ENCODE measurements at regions not wholly inside any gene's neighbourhood (a gene's known extent, or its start where the extent isn't known, plus 50 kb on each side); places are given as distances from the start of the nearest gene placed in this dataset.
"Not testable (repeated sequence)": the region's sequence is repeated elsewhere in the genome, so short reads cannot be mapped to it uniquely, and the experiment has no call there.

DNA sequence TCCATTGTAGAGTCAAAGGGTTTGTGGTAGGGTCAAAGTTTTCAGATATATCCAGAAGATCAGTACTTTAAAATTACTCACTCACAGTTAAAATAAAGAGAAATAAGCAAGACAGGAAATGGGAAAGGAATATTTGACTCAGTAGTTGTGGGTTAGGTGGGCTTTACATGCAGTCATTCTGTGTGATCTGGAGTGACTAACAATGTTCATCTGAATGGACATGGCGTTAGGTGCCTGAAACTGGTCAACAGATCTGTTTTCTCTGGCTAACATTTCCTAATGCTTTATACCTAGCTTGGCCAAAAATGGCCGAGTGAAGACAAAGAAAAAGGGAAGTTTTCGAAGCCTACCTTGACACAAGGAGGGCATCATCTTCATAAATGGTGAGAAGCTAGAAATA lies 133.4 kb upstream of the SATB1 start:
- TF ChIP-seq POLR2AphosphoS5 (IDR thresholded peaks at IDR 0.05; ENCODE audit: low read depth, low read length) (no peak), POLR2A (IDR thresholded peaks at IDR 0.05; ENCODE audit: low read depth, low read length) (no peak), TAF1 (IDR thresholded peaks at IDR 0.05; ENCODE audit: borderline replicate concordance, low read depth, low read length) (no peak)
- no peak for DNase-seq (ENCODE audit: insufficient read length)
- FAIRE-seq, result no peak

DNA sequence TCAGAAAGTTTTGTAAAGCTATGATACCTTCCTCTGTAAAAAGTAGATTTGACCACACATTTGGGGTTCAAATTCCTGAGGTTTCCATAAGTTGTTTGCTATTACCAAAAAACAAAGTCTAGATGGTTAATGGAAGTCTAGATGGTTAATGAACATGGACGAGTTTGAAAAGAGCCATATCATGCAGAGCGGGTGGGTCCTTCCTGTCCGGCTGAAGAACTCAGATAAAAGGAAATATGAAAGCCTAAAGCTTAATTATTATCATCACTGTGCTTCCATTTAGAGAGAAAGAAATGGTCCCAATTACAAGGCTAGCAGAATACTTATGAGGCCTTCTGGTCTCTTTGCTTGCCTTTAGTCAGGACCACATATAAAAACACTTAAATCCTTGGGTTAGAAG lies 132.1 kb upstream of the SATB1 start:
- DNase-seq (ENCODE audit: insufficient read length) (no peak), FAIRE-seq (no peak)
- TF ChIP-seq POLR2A (IDR thresholded peaks at IDR 0.05; ENCODE audit: low read depth, low read length) (no peak), TAF1 (IDR thresholded peaks at IDR 0.05; ENCODE audit: borderline replicate concordance, low read depth, low read length) (no peak), POLR2AphosphoS5 (IDR thresholded peaks at IDR 0.05; ENCODE audit: low read depth, low read length) (no peak)

DNA sequence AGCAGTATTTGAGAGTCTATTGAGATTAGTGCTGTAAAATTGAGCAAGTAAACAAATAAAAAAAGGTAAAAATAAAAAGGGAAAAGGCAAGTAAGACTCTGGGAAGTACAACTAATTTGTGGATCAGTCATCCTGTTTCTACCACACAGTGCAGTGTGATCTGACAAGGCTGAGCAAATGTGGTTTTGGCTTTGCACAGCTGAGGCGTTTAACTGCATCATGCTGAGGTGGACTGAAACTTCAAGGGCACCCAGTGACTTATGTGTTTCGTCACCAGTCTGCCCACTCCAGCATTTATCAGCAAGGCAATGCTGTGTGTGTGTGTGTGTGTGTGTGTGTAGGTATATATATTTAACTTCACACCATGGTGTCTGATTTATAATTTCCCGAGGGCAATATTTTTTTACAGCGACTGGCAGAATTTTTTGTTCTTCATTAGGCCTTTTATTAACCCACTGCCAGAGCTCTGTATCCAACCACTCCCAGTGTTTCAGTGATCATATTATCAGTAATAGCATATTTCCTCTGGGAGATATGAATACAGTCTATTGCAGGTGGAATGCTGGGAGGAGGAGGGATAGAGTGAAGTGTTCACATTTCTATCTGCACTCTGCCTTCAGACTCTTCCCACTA lies 131.5 kb upstream of the SATB1 start:
- DNase-seq (ENCODE audit: insufficient read length), result no peak
- FAIRE-seq, result no peak
- TF ChIP-seq TAF1 (IDR thresholded peaks at IDR 0.05; ENCODE audit: borderline replicate concordance, low read depth, low read length) (no peak), POLR2AphosphoS5 (IDR thresholded peaks at IDR 0.05; ENCODE audit: low read depth, low read length) (no peak), POLR2A (IDR thresholded peaks at IDR 0.05; ENCODE audit: low read depth, low read length) (no peak)

DNA sequence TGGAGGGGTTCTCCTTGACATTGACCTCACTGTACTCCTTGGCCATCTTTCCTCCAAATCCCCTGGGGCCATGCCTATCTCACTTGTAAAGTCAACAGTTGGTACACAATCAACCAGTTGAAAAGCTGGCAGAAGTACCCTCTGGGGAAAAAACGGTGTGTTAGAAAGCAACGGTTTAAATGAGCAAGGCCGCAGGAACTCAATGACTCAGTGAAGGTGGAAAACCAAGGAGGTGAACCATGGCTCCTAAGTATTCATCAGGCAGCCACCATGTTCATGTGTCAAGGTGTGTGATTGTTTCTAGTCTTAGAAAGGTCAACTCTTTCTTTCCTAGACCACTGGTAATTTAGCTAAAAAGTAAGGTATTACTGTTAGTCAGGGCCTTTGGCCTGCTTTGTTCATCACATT lies 130.9 kb upstream of the SATB1 start:
- FAIRE-seq, result no peak
- no peak for DNase-seq (ENCODE audit: insufficient read length)
- TF ChIP-seq POLR2A (IDR thresholded peaks at IDR 0.05; ENCODE audit: low read depth, low read length) (no peak), POLR2AphosphoS5 (IDR thresholded peaks at IDR 0.05; ENCODE audit: low read depth, low read length) (no peak)

DNA sequence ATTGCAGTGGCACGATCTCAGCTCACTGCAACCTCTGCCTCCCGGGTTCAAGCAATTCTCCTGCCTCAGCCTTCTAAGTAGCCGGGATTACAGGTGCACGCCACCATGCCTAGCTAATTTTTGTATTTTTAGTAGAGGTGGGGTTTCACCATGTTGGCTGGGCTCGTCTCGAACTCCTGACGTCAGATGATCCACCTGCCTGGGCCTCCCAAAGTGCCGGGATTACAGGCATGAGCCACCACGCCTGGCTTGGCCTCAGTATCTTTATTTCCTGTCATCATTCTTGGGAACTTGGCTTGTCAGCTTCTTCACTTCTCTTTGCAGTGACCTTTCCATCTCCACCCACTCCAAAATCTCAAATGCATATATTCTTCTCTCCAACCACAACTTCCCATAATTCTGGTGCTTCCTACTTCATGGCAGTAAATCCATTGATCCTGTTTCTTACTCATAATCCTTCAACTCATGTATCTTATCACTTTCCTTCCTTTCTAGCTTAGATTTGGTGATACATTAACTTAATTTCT lies 127.5 kb upstream of the SATB1 start:
- not testable (repeated sequence) for FAIRE-seq; DNase-seq (ENCODE audit: insufficient read length)

DNA sequence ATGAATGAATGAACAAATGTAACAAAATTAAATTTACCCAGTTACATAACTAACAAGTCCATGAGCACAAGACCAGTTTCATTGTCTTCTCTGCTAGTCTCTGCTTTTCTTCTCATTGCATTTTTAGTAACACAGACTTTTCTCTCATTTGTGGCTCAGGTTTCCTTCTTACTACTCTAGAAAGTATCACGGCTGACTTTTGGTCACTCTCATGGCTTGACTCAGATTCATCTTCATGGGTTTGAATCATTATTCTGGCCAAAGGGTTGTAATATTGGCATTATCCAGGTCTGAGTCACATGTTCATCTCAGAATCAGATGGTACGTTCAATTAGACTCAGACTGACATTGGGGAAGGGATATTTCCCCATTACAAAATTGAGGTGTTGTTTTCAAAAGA lies 121.5 kb upstream of the SATB1 start:
- TF ChIP-seq POLR2AphosphoS5 (IDR thresholded peaks at IDR 0.05; ENCODE audit: low read depth, low read length), result no peak
- TF ChIP-seq POLR2A (IDR thresholded peaks at IDR 0.05; ENCODE audit: low read depth, low read length), result no peak
- no peak for TF ChIP-seq TAF1 (IDR thresholded peaks at IDR 0.05; ENCODE audit: borderline replicate concordance, low read depth, low read length)
- DNase-seq (ENCODE audit: insufficient read length) (no peak), FAIRE-seq (no peak)

DNA sequence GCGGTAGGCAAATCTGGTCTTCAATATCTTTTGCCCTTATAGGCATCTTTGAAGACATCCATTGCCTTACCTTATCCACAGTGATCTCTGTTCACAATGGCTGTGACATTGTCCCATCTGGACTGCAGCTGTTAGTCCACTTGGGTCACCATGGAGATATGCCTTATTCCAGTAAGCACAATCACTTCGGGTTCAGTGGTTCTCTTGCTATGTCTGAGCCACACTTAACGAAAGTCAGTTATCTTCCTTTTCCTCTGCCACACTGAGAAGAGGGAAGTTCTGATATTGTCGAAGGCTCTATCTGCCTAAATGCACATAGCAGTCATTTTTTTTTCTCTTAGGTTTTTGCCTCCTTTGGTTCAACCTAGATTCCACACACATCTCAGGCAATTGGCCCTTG lies 119.0 kb upstream of the SATB1 start:
- FAIRE-seq, result no peak
- DNase-seq (ENCODE audit: insufficient read length), result no peak
- TF ChIP-seq POLR2A (IDR thresholded peaks at IDR 0.05; ENCODE audit: low read depth, low read length), result no peak
- TF ChIP-seq POLR2AphosphoS5 (IDR thresholded peaks at IDR 0.05; ENCODE audit: low read depth, low read length), result no peak
- TF ChIP-seq TAF1 (IDR thresholded peaks at IDR 0.05; ENCODE audit: borderline replicate concordance, low read depth, low read length), result no peak

DNA sequence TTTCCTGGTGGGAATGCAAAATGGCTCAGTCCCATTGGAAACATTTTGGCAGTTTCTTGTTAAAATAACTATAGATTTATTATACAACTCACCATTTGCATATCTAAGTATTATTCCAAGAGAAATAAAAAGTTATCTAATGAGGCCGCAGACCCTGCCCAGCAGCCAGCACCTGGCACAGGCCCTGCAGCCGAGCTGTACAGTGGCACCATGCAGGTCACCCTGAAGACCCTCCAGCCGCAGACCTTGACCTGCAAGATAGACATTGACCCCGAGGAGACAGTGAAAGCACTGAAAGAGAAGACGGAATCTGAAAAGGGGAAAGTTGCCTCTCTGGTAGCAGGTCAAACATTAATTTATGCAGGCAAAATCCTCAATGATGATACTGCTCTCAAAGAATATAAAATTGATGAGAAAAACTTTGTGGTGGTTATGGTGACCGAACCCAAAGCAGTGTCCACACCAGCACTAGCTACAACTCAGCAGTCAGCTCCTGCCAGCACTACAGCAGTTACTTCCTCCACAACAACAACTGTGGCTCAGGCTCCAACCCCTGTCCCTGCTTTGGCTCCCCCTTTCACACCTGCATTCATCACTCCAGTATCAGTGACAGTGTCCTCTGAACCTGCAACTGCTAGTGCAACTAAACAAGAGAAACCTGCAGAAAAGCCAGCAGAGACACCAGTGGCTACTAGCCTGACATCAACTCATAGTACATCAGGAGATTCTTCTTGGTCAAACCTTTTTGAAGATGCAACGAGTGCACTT lies 113.5 kb upstream of the SATB1 start:
- FAIRE-seq, result no peak
- no peak for DNase-seq (ENCODE audit: insufficient read length)
- no peak for TF ChIP-seq POLR2A (IDR thresholded peaks at IDR 0.05; ENCODE audit: low read depth, low read length)
- no peak for TF ChIP-seq TAF1 (IDR thresholded peaks at IDR 0.05; ENCODE audit: borderline replicate concordance, low read depth, low read length)
- no peak for TF ChIP-seq POLR2AphosphoS5 (IDR thresholded peaks at IDR 0.05; ENCODE audit: low read depth, low read length)

DNA sequence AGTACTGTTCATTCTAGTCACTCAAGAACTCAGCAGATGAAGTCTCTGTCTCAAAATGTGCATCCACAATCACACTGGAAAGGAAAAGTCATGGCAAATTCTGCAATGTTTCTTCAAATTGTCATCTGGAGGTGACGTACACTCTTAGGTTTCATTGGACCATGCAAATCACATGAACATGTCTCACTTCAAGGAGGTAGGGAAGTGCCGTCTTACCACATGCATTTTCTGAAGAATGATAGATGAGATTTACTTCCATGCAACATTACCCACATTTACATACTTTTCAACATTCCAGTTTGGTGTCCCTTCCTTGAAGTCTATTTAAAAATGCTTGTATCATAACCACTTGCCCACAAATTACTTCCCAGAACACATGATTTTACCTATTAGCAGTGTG lies 107.9 kb upstream of the SATB1 start:
- TF ChIP-seq POLR2AphosphoS5 (IDR thresholded peaks at IDR 0.05; ENCODE audit: low read depth, low read length) (no peak), TAF1 (IDR thresholded peaks at IDR 0.05; ENCODE audit: borderline replicate concordance, low read depth, low read length) (no peak), POLR2A (IDR thresholded peaks at IDR 0.05; ENCODE audit: low read depth, low read length) (no peak)
- FAIRE-seq (no peak), DNase-seq (ENCODE audit: insufficient read length) (no peak)

DNA sequence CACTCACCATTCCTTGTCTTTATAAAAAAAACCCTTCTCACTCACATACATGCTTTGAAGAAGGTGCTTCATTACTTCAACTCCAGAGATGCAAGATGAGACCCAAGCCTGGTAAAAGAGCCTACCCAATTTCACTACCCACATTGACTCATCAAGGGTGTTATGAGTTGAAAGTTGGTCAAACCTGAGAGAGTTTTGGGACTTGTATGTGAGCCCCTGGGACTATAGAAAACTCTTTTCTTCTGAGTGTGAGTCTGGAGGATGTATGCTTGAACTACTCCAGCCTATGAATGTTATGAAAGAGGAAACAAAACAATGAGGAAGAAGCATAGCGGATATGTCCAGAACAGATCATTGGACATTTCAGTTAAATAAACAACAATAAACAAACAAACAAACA lies 106.5 kb upstream of the SATB1 start:
- FAIRE-seq (no peak), DNase-seq (ENCODE audit: insufficient read length) (no peak)
- TF ChIP-seq POLR2A (IDR thresholded peaks at IDR 0.05; ENCODE audit: low read depth, low read length) (no peak), TAF1 (IDR thresholded peaks at IDR 0.05; ENCODE audit: borderline replicate concordance, low read depth, low read length) (no peak), POLR2AphosphoS5 (IDR thresholded peaks at IDR 0.05; ENCODE audit: low read depth, low read length) (no peak)

DNA sequence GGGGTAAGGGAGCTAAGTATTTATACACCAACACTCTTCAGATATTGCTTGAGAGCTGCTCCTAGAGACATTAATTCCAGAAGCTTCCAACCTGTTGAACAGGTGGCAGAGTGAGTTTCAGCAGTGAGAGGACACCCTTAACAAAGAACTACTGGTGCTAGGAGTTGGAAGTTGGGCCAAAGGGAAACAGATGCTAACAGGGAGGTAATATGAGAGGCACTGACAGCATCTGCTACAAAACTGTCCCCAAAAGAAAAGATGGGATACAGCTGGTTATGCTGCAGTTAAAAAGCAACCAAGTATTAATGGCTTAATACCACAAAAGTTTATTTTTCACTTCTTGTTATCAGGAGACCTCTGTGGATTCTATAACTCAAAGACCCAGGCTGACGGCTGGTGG lies 104.5 kb upstream of the SATB1 start:
- TF ChIP-seq TAF1 (IDR thresholded peaks at IDR 0.05; ENCODE audit: borderline replicate concordance, low read depth, low read length), result no peak
- TF ChIP-seq POLR2AphosphoS5 (IDR thresholded peaks at IDR 0.05; ENCODE audit: low read depth, low read length), result no peak
- TF ChIP-seq POLR2A (IDR thresholded peaks at IDR 0.05; ENCODE audit: low read depth, low read length), result no peak
- FAIRE-seq (no peak), DNase-seq (ENCODE audit: insufficient read length) (no peak)

DNA sequence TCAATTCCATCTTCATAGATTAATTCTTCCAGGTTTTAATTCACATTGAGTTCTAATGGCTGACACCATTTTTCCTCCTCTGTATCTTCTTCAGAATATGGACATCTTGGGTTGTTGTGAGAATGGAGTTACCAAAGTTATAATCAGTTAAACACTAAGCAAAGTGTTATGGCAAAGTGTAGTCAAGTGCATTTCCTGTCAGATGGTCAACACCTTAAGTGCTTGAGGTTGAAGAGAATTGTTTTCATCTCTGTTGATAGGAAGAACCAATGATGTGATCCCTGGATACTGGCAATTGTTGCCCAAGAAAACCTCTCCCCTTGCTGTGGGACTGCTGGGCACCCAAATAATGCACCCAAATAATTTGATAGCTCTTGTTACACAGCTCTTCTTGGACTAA lies 102.6 kb upstream of the SATB1 start:
- FAIRE-seq (no peak), DNase-seq (ENCODE audit: insufficient read length) (no peak)
- TF ChIP-seq TAF1 (IDR thresholded peaks at IDR 0.05; ENCODE audit: borderline replicate concordance, low read depth, low read length) (no peak), POLR2AphosphoS5 (IDR thresholded peaks at IDR 0.05; ENCODE audit: low read depth, low read length) (no peak), POLR2A (IDR thresholded peaks at IDR 0.05; ENCODE audit: low read depth, low read length) (no peak)

Measured in GM12892 (cell line).